HG02798 (cell line): ENCODE measurements at regions not wholly inside any gene's neighbourhood (a gene's known extent, or its start where the extent isn't known, plus 50 kb on each side); places are given as distances from the start of the nearest gene placed in this dataset.
"Not testable (repeated sequence)": the region's sequence is repeated elsewhere in the genome, so short reads cannot be mapped to it uniquely, and the experiment has no call there.

ENCODE experiments used
- ATAC-seq: cut with Tn5 transposase; IDR thresholded peaks from one replicate; pipeline ENCODE4 v1.9.1; 2021; ENCODE audit warnings: mild to moderate bottlenecking; ENCODE audit not compliant: unreplicated experiment, poor library complexity

- no peak for ATAC-seq
Observed at GRCh38 chr12:69027411-69027881, 94.5 kb upstream of the CPM start.

DNA sequence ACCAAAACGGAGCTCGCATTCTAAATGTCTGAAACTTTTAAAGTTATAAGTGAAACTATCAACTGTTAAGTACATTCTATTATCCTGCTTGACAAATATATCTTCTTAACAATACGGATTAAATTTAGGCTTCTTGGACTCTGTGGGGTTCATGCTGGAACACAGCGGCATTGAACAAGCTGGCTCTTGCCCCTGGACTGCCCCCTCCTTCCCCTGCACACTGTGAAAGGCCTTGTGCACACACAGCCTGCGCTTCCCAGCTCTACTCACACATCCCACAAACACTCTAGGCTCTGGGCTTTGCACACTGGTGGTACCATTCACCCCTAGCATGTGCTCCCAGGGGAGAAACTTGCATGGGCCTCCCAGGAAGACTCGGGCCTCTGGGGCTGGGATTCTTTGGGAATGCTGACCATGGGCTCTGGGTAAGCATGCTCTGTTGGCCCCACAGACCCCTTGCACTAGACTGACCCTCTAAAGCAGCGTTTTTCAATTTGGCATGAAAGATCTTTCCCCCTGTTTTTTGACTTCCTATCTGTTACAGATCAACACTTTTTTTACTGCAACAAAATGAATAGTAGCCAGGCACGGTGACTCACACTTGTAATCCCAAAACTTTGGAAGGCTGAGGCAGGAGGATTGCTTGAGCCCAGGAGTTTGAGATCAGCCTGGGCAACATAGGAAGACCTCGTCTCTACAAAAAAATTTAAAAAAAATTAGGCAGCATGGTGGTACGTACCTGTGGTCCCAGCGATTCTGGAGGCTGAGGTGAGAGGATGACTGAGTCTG is 96.2 kb upstream of the CPM start:
- no peak for ATAC-seq

DNA sequence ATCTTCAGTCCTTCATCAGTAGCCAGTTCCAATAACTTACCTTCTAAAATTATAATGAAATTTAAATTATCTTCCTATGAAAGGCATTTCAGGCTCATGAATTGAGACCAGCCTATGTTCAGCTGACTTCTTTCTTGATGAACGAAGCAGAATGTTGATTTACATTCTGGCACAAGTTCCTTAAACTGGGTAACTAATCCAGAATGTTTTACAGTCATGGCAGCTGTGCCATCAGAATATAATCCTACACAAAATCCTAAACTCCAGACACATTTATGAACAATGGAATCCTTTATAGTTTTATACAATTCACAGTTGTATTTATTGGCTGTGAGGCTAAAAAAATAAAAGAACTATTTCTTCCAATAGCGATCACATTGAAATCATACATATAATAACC is 97.3 kb upstream of the CPM start:
- ATAC-seq = no peak

DNA sequence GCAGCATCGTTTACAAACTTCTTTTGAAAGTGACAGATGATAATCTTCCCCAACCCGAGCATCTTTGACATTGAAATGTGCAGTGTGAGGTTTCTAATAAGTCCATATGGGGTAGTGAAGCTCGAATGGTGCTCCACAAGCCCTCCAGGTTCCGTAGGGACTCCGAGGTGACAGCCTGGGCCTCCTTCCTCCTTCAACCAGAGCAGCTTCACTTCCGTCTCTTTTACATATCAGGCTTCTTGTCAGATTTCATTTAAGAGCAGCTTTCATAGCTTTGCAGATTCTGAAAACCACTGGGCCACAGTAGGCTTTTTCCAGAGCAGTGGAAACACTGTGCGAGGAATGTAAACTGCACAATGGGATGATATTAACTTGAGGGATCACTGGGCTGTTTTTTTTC is 103.6 kb upstream of the CPM start:
- no peak for ATAC-seq

DNA sequence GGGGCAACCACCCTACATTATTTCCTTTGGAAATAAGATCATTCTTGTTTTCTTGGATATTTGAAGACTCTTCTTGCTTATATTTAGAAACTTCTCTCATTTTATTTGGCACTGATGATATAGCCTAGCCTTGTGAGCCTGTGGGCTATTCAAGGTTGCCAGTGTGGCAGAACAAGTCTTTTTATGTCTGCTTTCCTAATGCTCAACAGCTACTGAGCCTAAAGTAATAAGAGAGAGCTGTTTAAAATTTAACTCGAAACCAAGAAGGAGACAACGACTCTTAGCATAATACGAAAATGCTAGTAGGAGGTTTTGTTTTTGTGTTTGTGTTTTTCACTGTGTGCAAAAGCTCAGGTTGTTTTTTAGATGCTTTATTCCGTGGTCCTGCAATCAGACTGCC is 104.0 kb upstream of the CPM start:
- no peak for ATAC-seq

DNA sequence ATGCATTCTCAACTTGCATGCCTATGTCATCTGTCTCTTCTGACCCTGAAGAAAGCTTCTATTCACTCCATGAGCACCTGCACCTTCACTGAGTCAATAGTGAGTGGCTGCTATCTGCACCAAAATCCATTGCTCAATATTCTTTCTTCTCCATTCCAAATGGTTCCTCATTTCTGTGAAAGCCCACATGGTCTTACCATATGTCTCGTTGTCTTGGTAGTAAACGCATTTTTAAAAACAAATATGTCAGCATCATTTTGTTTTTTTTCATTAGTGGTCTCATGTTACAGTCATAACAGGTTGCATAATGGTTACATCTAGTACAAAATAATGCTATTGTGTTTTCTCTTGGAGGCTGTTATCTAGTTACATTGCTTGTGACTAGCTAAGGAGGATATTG is 106.9 kb upstream of the CPM start:
- ATAC-seq = no peak

DNA sequence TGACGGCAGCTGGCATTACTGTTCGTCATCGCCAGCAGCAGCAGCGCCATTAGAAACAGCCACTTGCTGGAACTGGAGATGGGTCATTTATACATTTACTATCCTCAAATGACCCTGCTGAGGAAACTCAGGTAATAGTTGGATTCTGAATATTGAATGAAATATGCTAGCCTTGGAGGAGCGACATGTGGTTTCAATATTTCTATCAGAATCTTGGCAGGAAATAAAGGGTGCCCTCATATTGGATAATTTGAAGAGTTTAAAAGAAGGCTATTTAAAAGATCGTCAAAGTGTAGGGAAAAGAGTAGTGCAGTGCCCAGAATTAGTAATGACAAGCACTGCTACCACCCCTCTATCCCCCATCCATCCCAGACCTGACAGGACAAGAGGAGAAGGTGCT is 109.6 kb upstream of the CPM start:
- ATAC-seq = no peak

DNA sequence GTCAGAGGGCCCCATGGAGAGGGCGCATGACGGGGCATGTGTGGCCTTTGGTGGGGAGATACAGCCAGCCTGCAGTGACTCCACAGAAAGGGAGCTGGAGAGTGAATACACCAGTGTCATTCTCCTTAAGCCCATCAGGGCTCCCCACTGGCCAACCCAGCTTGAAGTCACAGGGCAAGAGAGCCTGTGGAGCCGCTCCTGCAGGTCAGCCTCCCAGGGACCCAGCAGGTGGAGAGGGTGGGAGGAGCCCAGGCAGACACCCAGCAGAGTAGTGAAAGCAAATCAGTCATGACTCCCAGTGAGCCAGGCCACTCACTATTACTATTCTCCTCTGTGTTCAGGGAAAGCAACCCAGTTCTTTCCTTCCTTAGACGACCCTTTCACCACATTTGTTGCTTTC is 110.0 kb upstream of the CPM start:
- no peak for ATAC-seq

GRCh38 chr12:69044887-69045286 is 111.9 kb upstream of the CPM start:
- ATAC-seq = no peak

DNA sequence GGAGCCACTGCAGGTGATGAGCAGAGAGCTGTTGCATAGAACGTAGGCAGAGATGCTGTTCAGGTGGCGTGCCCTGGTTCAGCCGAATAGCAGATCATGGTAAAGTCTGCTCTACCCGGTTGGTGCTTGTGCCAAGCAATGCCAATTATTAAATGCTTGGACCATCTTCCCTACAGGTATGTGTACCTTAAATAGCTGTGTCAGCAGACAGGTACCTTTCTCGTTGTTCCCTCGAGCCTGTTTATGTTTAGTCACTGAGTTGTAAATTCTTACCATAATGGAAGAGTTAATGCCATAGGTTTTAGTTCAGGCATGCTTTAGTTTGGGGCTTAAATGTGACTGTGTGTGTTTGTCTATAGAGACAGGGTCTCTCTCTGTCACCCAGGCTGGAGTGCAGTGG is 112.5 kb upstream of the CPM start:
- no peak for ATAC-seq

- no peak for ATAC-seq
Observed at GRCh38 chr12:69046363-69046762, 113.4 kb upstream of the CPM start.

- ATAC-seq = no peak
Observed at GRCh38 chr12:69046920-69047319, 113.9 kb upstream of the CPM start.

DNA sequence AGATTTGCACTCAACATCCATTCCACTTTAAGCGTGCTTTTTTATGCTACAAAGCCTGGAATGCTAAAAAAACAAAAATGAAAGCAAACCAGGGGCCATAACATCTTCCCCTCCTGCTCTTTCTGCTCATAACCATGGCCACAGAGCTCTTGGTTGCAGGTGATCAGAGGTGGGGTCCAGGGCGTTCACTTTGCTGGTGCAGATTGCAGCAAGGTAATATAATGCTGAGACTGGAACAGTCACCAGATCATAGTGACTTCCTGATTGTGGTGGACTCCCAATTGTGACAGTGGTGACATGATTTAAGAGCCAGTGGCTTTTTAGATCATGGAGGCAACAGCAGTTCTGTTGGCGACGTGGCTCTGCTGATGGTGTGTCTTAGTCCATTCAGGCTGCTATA is 115.0 kb upstream of the CPM start:
- ATAC-seq = no peak

- ATAC-seq = not testable (repeated sequence)
Observed at GRCh38 chr12:69049855-69050254, 116.9 kb upstream of the CPM start.

DNA sequence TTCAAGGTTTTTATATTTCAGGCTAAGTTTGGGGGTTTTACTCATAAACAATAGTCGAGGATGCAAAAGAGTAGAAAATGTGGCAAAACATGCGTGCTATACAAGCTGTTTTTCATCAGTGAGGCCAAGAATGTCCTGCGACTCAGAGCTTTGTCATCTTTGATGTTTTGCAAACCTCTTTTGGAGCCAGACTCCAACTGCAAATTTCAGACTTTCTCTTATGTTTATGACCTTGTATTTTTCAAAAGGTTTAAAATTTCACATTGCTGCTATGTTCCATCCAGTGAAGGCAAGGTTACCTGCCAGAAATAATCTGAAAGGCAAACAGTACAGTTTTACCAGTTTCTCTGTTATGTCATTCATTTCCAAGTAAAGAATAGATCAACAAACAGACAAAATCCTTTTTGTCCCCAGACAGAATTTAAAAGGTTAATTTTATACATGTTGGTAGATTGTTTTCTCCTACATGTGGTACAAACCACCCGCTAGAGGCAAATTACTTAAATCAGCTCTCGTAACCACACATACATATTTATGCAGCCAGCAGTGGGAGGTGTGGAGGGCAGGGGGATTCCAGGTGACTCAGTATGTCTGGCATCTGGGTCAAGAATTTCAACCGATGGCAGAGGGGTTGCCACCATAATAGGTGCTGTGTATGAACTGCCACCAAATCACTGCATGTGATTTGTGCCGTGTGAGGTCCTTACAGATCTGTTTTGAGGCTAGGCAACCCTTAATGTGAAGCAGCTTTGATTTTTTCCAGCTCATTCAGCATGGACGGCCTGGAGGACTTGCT is 119.8 kb upstream of the CPM start:
- ATAC-seq = peak; percentile 64

- ATAC-seq = no peak
Observed at GRCh38 chr12:69054343-69055056, 121.5 kb upstream of the CPM start.

- no peak for ATAC-seq
Observed at GRCh38 chr12:69055280-69055679, 122.3 kb upstream of the CPM start.

- ATAC-seq = no peak
Observed at GRCh38 chr12:69055706-69056105, 122.7 kb upstream of the CPM start.

- no peak for ATAC-seq
Observed at GRCh38 chr12:69056743-69057515, 124.0 kb upstream of the CPM start.

DNA sequence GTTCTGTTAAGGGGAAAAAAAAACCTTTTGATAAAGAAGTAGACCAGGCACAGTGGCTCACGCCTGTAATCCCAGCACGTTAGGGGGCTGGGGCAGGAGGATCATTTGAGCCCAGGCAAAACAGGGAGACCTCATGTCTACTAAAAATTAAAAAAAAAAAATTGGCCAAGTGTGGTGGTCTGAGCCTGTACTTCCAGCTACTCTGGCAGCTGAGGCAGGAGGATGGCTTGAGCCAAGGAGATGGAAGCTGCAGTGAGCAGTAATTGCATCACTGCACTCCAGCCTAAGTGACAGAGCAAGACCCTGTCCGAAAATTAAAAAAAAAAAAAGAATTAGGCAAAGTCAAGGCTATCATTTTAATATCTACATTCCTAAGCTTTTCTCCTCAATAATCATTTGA is 124.8 kb upstream of the CPM start:
- no peak for ATAC-seq
